MCF 10A (cell line): ENCODE measurements at regions not wholly inside any gene's neighbourhood (a gene's known extent, or its start where the extent isn't known, plus 50 kb on each side); places are given as distances from the start of the nearest gene placed in this dataset.
"Not testable (repeated sequence)": the region's sequence is repeated elsewhere in the genome, so short reads cannot be mapped to it uniquely, and the experiment has no call there.

Experiments used
- BruUV-seq: library from RNA; stranded (reverse); fragments of 400-500 nt; replicated peaks from 2 replicates; lab custom pipeline; 2021; lab: Mats Ljungman, UMichigan
- CTCF ChIA-PET: fragments of 300-600 bp; sonication (Branson Sonifier 250); formaldehyde crosslinking; extraction: SDS; loops from one replicate; lab custom pipeline; 2021; ENCODE audit warnings: antibody characterized with exemption, inconsistent platforms; lab: Yijun Ruan, JAX
- POLR2A ChIA-PET: fragments of 300-600, 350-650 bp; sonication (Branson Sonifier 250); formaldehyde crosslinking; extraction: SDS; loops from one replicate; lab custom pipeline; 2020; ENCODE audit warnings: antibody characterized with exemption, inconsistent platforms; lab: Yijun Ruan, JAX
- DNase-seq: peaks from one replicate; pipeline ENCODE4 v3.0.0-alpha.2; 2018; ENCODE audit not compliant: unreplicated experiment
- H3K27ac Mint-ChIP-seq: one replicate; pipeline ENCODE4 v1.8.0; 2022; ENCODE audit warnings: mild to moderate bottlenecking, low read depth, mixed read lengths; ENCODE audit not compliant: unreplicated experiment
- H3K27me3 Mint-ChIP-seq: one replicate; pipeline ENCODE4 v1.8.0; 2022; ENCODE audit warnings: mixed read lengths; ENCODE audit not compliant: insufficient read depth, unreplicated experiment
- H3K36me3 Mint-ChIP-seq: one replicate; pipeline ENCODE4 v1.8.0; 2022; ENCODE audit warnings: mild to moderate bottlenecking, moderate library complexity, mixed read lengths; ENCODE audit not compliant: insufficient read depth, unreplicated experiment
- H3K4me1 Mint-ChIP-seq: one replicate; pipeline ENCODE4 v1.8.0; 2022; ENCODE audit warnings: mixed read lengths; ENCODE audit not compliant: insufficient read depth, unreplicated experiment
- H3K4me3 Mint-ChIP-seq: one replicate; pipeline ENCODE4 v1.8.0; 2022; ENCODE audit warnings: mild to moderate bottlenecking, moderate library complexity, mixed read lengths; ENCODE audit not compliant: unreplicated experiment
- H3K9me3 Mint-ChIP-seq: one replicate; pipeline ENCODE4 v1.8.0; 2022; ENCODE audit warnings: mixed read lengths; ENCODE audit not compliant: unreplicated experiment
- intact Hi-C: fragments of 100-400 bp; cut with micrococcal nuclease; formaldehyde crosslinking; loops from 2 replicates; pipeline ENCODE4 v1.14.1; 2022
- TF ChIP-seq, protein P1 (sequence below): fragments of 200-600 bp; IDR thresholded peaks from one replicate; pipeline ENCODE4 v1.8.0; 2022; ENCODE audit warnings: antibody characterized with exemption, mild to moderate bottlenecking; ENCODE audit not compliant: unreplicated experiment

DNA sequence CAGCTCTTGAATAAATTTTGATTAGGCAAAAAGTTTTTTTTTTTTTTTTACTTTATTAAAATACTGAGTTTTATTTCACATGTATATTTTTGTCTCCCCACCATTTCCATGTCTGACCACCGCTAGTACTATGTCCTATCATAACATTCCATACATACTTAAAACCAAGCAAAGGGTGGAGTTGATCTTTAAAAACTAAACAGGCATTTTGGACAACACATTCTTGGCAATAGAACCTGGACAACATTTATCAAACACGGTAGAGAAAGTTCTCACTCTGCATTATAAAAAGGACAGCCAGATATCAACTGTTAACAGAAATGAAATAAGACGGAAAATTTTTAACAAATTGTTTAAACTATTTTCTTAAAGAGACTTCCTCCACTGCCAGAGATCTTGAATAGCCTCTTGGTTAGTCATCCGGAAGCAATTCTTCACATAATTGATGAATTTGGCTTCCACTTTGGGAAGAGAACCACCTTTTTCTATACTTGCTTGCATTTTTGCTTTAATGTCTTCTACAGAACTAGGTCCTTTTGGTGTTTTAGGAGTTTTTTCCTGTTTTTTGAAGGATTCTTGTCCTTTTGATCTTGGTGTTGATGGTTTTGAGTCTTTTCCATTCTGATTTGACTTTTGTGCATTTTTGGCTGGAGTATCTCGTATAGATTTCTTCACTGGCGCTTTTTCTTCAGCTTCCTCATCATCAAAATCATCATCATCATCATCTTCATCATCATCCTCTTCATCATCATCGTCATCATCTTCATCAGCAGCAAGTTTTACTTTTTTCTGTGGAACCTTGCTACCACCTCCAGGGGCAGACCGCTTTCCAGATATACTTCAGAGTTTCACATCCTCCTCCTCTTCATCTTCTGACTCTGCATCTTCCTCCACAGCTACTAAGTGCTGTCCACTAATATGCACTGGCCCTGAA is 58.7 kb downstream of the POU5F2 start:
- H3K4me1 Mint-ChIP-seq, intact Hi-C loops, H3K9me3 Mint-ChIP-seq, H3K27me3 Mint-ChIP-seq, POLR2A ChIA-PET, H3K4me3 Mint-ChIP-seq, H3K36me3 Mint-ChIP-seq, H3K27ac Mint-ChIP-seq, DNase-seq: not testable (repeated sequence)
- TSS peak; percentile 98 for BruUV-seq
- CTCF ChIA-PET: interaction anchor here (0.6 to 1.2 kb wide), 3 partner anchors 15 to 1365 kb away, joined by 3 to 4 read pairs (median 4); no protein-coding TSS in a partner anchor

DNA sequence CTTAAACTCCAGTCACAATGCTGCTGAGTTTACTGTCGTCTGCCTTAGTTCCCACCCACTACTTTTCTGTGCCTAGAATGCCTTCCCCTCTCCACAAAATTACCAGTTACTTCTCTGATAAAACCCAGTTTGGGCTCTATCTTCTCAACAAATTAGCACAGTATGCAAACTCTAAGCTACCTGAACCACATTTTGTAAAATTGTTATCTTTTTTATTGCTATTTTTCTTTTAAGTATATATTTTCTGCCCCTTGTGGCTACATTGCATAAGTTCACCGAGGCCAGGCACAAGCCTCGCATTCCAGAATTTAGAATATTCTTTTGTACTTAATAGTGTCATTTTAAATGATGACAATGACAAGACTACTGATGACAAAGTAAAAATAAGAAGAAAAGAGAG is 60.0 kb downstream of the POU5F2 start:
- TF ChIP-seq, protein P1, sequence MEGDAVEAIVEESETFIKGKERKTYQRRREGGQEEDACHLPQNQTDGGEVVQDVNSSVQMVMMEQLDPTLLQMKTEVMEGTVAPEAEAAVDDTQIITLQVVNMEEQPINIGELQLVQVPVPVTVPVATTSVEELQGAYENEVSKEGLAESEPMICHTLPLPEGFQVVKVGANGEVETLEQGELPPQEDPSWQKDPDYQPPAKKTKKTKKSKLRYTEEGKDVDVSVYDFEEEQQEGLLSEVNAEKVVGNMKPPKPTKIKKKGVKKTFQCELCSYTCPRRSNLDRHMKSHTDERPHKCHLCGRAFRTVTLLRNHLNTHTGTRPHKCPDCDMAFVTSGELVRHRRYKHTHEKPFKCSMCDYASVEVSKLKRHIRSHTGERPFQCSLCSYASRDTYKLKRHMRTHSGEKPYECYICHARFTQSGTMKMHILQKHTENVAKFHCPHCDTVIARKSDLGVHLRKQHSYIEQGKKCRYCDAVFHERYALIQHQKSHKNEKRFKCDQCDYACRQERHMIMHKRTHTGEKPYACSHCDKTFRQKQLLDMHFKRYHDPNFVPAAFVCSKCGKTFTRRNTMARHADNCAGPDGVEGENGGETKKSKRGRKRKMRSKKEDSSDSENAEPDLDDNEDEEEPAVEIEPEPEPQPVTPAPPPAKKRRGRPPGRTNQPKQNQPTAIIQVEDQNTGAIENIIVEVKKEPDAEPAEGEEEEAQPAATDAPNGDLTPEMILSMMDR: no peak
- intact Hi-C loops: no loop called here
- no TSS peak for BruUV-seq
- DNase-seq: no peak
- Mint-ChIP-seq H3K4me1 (peaks cover 4% of the 10 kb centered on the region), H3K4me3 (no peak overlapping the region), H3K27ac (no peak overlapping the region), H3K9me3 (no peaks in the 10 kb centered on the region), H3K27me3 (no peaks in the 10 kb centered on the region), H3K36me3 (no peaks in the 10 kb centered on the region)
- CTCF ChIA-PET: interaction anchor here (1.2 kb wide), 1 partner anchor 13 kb away, joined by 4 read pairs; no protein-coding TSS in a partner anchor
- POLR2A ChIA-PET: no interaction called here

- intact Hi-C loops: no loop called here
- H3K27ac Mint-ChIP-seq: no peak overlapping the region
- TF ChIP-seq, protein P1: no peak
- DNase-seq: peak; percentile 88
- CTCF ChIA-PET: interaction anchor here (0.6 to 1.7 kb wide), 2 partner anchors 22 to 361 kb away, joined by 3 read pairs; no protein-coding TSS in a partner anchor
- no peak overlapping the region for H3K4me3 Mint-ChIP-seq
- no peaks in the 10 kb centered on the region for H3K9me3 Mint-ChIP-seq
- H3K36me3 Mint-ChIP-seq: no peaks in the 10 kb centered on the region
- H3K4me1 Mint-ChIP-seq: peaks cover 4% of the 10 kb centered on the region
- H3K27me3 Mint-ChIP-seq: no peaks in the 10 kb centered on the region
- POLR2A ChIA-PET: interaction anchor here (1.4 kb wide), 1 partner anchor 17 kb away, joined by 3 read pairs; no protein-coding TSS in a partner anchor
- BruUV-seq: no TSS peak
These were observed 64.0 kb downstream of the POU5F2 start for GRCh38 chr5:93677359-93677891.

GRCh38 chr5:93676704-93677103 is 64.7 kb downstream of the POU5F2 start:
- no peak overlapping the region for H3K27ac Mint-ChIP-seq
- CTCF ChIA-PET: interaction anchor here (0.6 to 1.3 kb wide), 4 partner anchors 12 to 324 kb away, joined by 3 read pairs; no protein-coding TSS in a partner anchor
- DNase-seq: no peak
- peaks cover 4% of the 10 kb centered on the region for H3K4me1 Mint-ChIP-seq
- H3K36me3 Mint-ChIP-seq: no peaks in the 10 kb centered on the region
- TF ChIP-seq, protein P1: no peak
- H3K4me3 Mint-ChIP-seq: no peak overlapping the region
- no peaks in the 10 kb centered on the region for H3K27me3 Mint-ChIP-seq
- BruUV-seq: no TSS peak
- H3K9me3 Mint-ChIP-seq: no peaks in the 10 kb centered on the region
- intact Hi-C loops: no loop called here
- POLR2A ChIA-PET: interaction anchor here (1.4 kb wide), 1 partner anchor 18 kb away, joined by 3 read pairs; no protein-coding TSS in a partner anchor
